ENCODE measurements at regions not wholly inside any gene's neighbourhood (a gene's known extent, or its start where the extent isn't known, plus 50 kb on each side); places are given as distances from the start of the nearest gene placed in this dataset.
"Not testable (repeated sequence)": the region's sequence is repeated elsewhere in the genome, so short reads cannot be mapped to it uniquely, and the experiment has no call there.

DNA sequence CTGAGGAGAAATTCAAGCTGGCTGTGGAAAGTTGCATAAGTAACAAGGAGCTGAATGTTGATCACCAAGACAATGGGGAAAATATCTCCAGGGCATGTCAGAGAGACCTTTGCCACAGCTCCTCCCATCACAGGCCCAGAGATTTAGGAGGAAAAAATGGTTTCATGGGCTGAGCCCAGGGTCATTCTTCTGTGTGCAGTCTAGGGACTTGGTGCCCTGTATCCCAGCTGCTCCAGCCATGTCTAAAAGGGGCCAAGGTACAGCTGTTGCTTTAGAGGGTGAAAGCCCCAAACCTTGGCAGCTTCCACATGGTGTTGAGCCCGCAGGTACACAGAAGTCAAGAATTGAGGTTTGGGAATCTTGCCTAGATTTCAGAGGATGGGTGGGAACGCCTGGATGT, 439.8 kb upstream of the HNRNPA3 start:
- DNase-seq (ENCODE audit: extremely low spot score, insufficient read length, low read depth), result no peak
- no peak for FAIRE-seq

- FAIRE-seq (no peak), DNase-seq (ENCODE audit: extremely low spot score, insufficient read length, low read depth) (no peak)
Measured at GRCh38 chr2:176774766-176775451, 437.7 kb upstream of the HNRNPA3 start.

DNA sequence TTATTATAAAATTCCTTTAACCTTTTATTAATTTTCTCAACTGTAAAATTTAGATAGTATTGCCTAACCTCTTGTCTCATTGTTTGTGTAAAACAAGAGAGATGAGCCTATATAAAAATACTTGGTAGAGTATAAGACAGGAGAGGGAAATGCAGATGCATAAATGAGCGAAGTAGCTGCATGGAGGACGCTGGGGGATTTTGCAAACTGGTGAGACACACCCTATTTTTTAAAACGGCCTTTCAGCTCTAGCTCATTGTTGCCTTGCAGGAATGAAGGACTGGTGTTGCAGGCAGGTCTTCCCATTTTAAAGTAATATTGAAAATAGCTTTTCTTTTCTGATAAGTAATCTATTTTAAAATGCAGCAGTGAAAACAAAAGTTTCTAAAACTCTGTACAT, 435.3 kb upstream of the HNRNPA3 start:
- no peak for FAIRE-seq
- no peak for DNase-seq (ENCODE audit: extremely low spot score, insufficient read length, low read depth)

DNA sequence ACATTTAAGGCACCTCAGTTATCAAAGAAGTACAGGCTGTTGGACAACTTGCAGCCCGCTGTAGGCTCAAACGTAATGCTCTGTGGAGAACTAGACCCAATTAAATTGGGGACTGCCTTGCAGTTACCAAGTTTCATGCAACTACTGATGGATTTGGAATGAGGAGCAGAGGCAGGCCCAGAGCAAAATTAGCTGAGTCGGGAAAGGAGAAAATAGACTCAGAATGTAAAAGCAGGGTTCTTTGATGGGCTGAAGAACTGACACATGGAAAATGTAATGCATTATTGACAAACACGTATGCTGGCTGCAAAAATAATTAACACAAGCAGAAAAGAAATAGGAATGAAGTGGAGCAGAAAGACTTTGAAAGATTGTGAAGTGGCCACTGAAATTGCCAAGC, 432.7 kb upstream of the HNRNPA3 start:
- no peak for DNase-seq (ENCODE audit: extremely low spot score, insufficient read length, low read depth)
- FAIRE-seq, result no peak

GRCh38 chr2:176780348-176780747, 432.2 kb upstream of the HNRNPA3 start:
- no peak for FAIRE-seq
- no peak for DNase-seq (ENCODE audit: extremely low spot score, insufficient read length, low read depth)

- FAIRE-seq (no peak), DNase-seq (ENCODE audit: extremely low spot score, insufficient read length, low read depth) (no peak)
Measured at GRCh38 chr2:176781570-176782217, 430.9 kb upstream of the HNRNPA3 start.

GRCh38 chr2:176784633-176785200, 427.9 kb upstream of the HNRNPA3 start:
- DNase-seq (ENCODE audit: extremely low spot score, insufficient read length, low read depth), result no peak
- no peak for FAIRE-seq

- DNase-seq (ENCODE audit: extremely low spot score, insufficient read length, low read depth) (no peak), FAIRE-seq (no peak)
Measured at GRCh38 chr2:176789751-176790150, 422.8 kb upstream of the HNRNPA3 start.

DNA sequence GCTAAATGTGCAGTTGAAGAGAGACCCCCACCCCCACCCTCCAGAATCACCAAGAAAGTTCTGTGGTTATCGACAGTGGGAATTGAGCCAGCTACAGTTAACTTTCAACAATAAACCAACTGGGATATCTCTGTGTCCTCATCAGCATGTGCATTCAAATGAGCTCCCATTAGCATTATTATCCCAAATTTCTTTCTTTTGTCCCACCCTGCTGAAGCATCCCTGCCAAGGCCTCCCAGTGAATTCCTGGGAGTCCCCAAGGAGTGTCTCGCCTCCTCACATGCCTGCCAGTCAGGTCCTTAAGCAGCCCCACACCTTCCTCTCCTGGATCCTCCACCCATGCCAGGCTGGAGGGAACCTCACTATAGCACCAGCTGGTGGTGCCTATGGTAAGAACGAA, 422.1 kb upstream of the HNRNPA3 start:
- FAIRE-seq (no peak), DNase-seq (ENCODE audit: extremely low spot score, insufficient read length, low read depth) (no peak)

DNA sequence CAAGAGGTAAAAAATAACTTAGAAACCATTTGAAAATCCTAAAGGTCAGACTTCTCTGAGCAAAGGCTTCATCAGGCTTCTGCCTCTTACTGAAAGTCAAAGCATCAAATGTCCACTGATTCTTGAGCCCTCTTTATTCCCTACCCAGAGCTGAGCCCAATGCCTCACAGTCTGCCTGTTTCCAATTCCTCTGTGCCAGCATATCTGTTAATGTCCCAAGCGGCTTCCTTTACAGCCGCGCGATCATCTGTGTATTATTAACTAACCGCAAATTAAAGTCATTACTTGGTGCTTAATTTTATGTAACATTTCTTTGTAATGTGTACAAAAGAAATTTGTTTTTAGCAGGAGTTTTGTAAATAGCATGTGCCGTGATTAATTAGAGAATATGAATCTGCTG, 418.8 kb upstream of the HNRNPA3 start:
- DNase-seq (ENCODE audit: extremely low spot score, insufficient read length, low read depth) (no peak), FAIRE-seq (no peak)

DNA sequence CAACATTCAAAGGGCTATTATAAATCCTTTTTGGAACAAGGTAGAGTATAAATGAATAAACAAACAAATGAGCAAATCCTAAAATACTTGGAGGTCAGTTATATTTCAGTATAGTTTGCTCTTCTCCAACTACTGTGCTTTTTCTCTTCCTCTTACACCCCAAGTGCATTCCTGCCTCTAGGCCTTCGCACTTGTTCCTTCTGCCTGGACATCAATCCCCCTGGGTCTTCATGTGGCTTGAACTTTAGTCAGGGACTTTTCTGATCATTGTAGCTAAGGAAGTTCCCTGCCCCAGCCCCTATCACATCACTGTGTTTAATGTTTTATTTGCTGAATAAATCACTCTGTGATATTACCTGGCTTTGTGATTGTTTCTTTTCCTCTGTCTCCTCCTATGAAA, 418.2 kb upstream of the HNRNPA3 start:
- FAIRE-seq (no peak), DNase-seq (ENCODE audit: extremely low spot score, insufficient read length, low read depth) (no peak)

- DNase-seq (ENCODE audit: extremely low spot score, insufficient read length, low read depth) (no peak), FAIRE-seq (no peak)
Measured at GRCh38 chr2:176795823-176796222, 416.8 kb upstream of the HNRNPA3 start.

GRCh38 chr2:176796677-176797076, 415.9 kb upstream of the HNRNPA3 start:
- not testable (repeated sequence) for DNase-seq (ENCODE audit: extremely low spot score, insufficient read length, low read depth); FAIRE-seq

- DNase-seq (ENCODE audit: extremely low spot score, insufficient read length, low read depth) (no peak), FAIRE-seq (no peak)
Measured at GRCh38 chr2:176804392-176804791, 408.2 kb upstream of the HNRNPA3 start.

DNA sequence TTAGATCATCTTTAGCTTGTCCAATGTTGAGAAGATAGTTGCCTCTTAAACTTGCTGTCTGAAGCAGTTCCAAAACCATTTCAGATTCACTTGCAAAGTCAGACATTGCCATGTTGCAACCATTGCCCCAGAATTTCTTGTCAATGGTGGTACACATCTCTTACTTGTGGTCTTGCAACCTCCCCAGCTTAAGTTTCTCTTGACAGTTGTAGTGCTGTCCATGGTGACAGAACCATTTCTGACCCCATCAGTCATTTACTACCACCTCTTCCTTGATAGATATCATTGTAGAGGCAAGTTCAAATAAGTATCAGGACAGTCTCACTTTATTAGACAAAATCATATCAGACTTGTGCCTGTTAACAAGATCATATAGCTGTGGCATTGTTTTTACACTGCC, 407.2 kb upstream of the HNRNPA3 start:
- no peak for FAIRE-seq

DNA sequence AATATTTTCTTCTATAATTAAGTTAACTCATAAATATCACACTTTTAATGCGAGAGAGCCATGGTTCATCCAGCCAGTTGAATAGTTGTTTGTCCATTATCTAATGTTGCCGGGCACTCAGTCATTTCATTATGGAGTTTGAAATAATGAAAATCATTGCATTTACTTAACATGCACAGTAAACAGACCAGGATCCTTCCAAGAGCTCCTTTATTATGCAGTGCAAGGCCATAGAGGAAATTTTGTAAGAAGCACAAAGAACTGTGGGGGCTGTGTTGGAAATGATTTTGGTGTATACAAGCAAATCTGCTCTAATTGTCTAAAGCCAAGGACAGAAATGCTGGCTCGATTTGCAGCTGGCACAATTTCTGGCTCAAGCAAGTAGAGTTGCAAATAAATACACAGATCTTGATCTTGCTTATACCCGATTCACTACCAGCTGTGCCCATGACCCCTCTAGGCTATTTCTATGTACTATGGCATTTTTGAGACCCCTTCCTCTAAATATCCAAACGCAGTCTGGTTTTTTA, 400.3 kb upstream of the HNRNPA3 start:
- no peak for FAIRE-seq
- no peak for DNase-seq (ENCODE audit: extremely low spot score, insufficient read length, low read depth)

More for the DNA sequence above, 407.2 kb upstream of the HNRNPA3 start:
- no peak for DNase-seq (ENCODE audit: extremely low spot score, insufficient read length, low read depth)

GRCh38 chr2:176813156-176813555, 399.4 kb upstream of the HNRNPA3 start:
- DNase-seq (ENCODE audit: extremely low spot score, insufficient read length, low read depth) (no peak), FAIRE-seq (no peak)

GRCh38 chr2:176813621-176814049, 399.0 kb upstream of the HNRNPA3 start:
- no peak for DNase-seq (ENCODE audit: extremely low spot score, insufficient read length, low read depth)
- FAIRE-seq, result no peak

GRCh38 chr2:176814274-176814673, 398.3 kb upstream of the HNRNPA3 start:
- FAIRE-seq, result no peak
- DNase-seq (ENCODE audit: extremely low spot score, insufficient read length, low read depth), result no peak

DNA sequence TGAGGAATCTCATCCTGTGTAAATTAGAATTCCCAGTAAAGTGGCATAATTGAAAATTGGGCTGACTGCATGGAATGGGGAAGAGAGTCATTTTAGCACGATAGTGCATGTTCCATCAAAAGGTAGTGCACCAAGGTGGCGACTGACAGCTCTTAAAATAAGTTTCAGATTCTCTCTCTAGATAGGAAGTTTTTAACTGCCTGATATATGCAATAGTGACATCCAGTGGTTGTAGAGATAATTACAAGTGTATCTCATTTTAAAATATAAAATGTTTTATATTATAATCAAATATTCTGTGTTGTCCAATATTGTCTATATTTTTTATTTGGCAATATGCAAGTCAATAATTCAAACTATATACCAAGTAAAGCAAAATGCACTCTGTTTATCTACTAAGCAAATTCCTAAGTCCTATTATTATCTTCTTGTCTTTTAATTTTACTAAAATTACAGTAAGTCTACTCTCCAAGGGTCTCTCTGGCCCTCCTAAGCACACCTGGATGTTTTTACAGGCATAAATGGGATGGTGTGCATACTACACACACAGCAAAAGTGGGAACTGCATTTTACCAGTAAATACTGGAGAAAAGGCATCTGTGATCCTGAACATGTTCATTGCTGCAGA, 397.7 kb upstream of the HNRNPA3 start:
- DNase-seq (ENCODE audit: extremely low spot score, insufficient read length, low read depth) (peak; percentile 23), FAIRE-seq (peak; percentile 15)

DNA sequence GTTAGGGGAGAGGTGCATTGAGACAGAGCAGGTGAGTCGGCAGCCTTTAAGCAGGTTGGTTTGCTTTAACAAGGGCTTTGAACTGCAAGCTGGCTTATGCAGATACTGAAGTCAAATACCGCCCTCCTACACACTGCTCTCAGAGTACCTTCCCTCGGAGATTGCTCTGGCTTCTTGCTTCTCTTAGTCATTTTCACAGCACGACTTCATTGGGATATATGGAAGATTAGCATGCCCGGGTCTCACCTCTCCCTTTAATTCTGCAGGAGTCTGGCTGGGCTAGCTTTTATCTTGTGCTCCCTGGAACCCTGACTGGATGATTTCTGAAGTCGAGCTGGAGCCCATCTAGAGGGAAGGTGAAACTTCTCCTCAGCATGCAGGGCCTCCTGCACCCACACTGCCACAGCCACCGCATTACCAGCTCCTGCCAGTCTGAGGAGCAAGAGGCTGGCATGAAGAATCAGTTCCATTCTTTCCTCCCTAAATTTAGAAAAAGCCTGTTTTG, 395.5 kb upstream of the HNRNPA3 start:
- DNase-seq (ENCODE audit: extremely low spot score, insufficient read length, low read depth) (no peak), FAIRE-seq (no peak)

All from GM18507 (cell line).